ENCODE measurements at regions not wholly inside any gene's neighbourhood (a gene's known extent, or its start where the extent isn't known, plus 50 kb on each side); places are given as distances from the start of the nearest gene placed in this dataset.
"Not testable (repeated sequence)": the region's sequence is repeated elsewhere in the genome, so short reads cannot be mapped to it uniquely, and the experiment has no call there.

DNA sequence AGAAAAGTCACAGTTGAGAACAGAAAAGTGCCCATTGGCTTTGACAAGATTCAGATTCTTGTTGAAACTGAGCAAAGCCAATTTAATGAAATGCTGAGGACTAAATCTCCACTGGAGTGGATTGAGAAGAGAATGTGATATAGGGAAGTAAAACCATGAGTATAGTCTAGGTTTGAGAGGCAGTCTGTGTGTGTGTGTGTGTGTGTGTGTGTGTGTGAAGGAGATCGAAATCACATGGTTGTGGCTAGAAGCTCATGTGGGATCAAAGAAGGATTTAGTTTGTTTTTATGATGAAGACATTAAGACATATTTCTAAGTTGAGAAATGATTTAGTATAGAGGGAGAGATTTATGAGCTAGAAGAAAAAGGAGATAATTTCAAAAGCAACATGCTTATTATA, 275.7 kb upstream of the DAB2 start:
- DNase-seq (ENCODE audit: low read depth in 3 of 3): no peak

DNA sequence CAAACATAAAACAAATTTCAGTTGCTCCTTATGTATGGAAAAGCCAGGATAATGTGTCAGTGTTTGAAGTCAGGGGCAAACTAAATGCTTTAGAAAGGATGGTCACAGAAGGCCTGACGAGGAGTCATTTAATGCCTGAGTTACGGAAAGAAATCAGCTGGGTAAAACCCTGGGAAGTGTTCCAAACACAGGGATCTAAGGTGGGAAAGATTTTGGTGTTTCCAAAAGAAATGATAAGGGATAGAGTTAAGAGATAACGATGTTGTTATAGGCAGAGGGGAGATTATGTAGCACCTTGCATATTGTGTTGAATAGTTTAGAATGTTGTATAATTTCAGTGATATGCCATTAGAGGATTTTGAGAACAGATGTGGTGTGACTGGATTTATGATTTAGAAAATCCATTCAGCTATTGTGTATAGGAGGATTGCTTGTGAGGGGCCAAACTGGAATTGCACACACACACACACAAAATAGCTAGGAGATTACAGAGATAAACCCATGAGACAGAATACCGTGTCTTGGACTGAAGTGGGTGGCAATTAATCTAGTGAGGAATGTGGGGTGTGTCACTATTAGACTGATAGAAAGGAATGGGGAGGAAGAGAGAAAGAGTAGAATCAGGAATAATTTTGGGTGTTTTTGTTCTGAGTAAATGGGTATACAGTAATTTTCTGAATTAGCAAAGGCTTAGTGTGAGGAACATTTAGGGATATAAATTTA, 274.2 kb upstream of the DAB2 start:
- DNase-seq (ENCODE audit: low read depth in 3 of 3): no peak

DNA sequence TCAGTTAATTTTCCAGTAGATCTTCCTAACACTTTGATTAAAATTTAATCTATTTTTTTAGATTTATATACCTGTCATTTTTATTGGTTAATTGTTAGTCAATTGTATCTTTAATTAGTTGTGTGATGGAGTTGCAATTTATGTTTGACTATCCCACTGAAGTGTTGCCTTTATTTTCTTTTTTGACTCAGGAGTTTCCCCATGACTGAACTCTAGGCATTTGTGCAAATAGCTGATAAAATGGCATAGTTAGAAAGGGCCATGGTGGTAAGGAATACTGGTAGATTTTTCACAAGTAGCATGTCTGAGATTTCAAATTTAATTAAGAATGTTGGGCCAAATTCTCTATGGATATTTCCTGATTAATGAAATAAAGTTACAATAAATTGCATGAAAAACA, 273.1 kb upstream of the DAB2 start:
- no peak for DNase-seq (ENCODE audit: low read depth in 3 of 3)

GRCh38 chr5:39696672-39697398, 272.1 kb upstream of the DAB2 start:
- DNase-seq (ENCODE audit: low read depth in 3 of 3): no peak

DNA sequence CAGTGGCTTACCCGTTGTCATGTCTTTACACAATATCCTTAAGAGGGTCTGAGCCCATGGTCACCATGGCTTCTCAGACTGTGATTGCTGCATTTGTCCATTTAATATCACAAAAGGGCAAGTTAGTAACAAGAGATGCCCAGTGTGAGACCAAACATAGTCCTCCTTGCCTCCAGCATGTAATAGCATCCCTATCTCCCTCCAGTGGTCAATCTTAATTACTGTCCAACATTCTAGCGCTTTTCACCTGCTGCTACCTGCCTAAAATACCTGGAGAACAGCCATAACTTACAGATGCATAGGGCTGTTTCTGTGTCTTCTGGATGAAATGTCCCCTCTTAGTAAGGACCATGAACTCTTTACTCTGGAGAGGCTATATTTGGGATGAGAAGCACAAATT, 267.2 kb upstream of the DAB2 start:
- no peak for DNase-seq (ENCODE audit: low read depth in 3 of 3)

- no peak for DNase-seq (ENCODE audit: low read depth in 3 of 3)
These were observed 266.4 kb upstream of the DAB2 start for GRCh38 chr5:39691136-39691535.

- no peak for DNase-seq (ENCODE audit: low read depth in 3 of 3)
These were observed 265.1 kb upstream of the DAB2 start for GRCh38 chr5:39689919-39690318.

DNA sequence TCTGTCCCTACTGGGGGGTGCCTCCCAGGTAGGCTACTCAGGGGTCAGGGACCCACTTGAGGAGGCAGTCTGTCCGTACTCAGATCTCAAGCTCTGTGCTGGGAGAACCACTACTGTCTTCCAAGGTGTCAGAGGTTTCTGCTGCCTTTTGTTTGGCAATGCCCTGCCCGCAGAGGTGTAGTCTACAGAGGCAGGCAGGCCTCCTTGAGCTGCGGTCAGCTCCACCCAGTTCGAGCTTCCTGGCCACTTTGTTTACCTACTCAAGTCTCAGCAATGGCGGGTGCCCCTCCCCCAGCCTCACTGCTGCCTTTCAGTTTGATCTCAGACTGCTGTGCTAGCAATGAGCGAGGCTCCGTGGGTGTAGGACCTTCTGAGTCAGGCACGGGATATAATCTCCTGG, 263.1 kb upstream of the DAB2 start:
- DNase-seq (ENCODE audit: low read depth in 3 of 3): not testable (repeated sequence)

- no peak for DNase-seq (ENCODE audit: low read depth in 3 of 3)
These were observed 255.4 kb upstream of the DAB2 start for GRCh38 chr5:39680213-39680612.

- no peak for DNase-seq (ENCODE audit: low read depth in 3 of 3)
These were observed 253.8 kb upstream of the DAB2 start for GRCh38 chr5:39678534-39678933.

- no peak for DNase-seq (ENCODE audit: low read depth in 3 of 3)
These were observed 250.9 kb upstream of the DAB2 start for GRCh38 chr5:39675676-39676075.

DNA sequence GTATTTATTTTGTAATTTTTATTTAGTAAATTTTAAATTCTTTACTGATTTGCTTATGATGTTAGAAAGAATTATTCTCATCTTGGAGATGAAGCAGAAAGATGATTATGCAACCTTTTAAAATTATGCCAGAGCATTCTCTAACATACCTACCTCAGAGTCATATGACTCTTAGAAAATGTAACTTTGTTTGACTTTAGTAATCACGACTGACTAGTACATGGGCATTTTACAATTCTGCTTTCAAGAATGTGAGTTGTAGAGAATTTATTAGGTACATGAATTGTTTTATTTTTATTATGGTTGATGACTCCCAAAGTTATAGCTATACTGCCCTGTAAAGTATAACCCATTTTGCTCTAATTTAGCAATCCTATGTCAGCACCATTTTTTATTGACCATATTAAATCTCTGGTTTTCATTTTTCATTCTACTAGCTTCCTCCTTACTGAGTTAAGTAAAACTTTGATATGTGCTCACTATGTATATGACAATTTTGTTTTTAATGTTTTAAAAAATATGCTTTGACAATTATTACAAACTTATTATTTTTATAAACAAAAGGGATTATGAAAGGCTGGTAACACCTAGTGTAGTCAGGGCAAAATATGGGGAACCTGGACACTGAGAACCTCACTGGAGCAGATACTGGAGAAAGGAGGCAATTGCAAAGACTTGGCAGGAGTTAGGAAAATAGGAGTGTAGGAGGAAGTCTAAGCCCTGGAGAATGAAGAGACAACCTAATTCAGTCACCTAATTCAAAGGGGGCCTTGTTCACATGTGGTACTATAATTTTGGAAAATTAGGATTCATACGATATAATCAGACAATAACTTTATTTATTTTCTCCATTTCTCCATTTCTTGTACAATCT, 249.7 kb upstream of the DAB2 start:
- no peak for DNase-seq (ENCODE audit: low read depth in 3 of 3)

DNA sequence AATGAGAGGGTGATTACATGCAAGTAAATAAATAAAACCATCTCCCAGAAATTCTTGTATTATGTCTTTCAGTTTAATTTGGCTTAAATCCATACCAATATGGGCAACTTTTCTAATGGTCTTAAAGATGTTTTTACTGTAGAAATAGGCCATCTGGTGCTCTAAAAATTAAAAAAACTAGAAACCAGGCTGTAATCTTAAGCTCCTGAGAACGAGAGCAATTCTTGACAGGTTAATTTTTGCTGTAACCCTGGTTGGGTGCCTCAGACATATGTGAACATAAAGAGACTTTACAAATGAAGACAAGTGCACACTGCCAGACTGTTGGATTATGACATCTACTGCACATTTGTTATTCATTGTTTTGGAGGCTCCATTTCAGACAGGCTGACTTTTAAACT, 246.8 kb upstream of the DAB2 start:
- DNase-seq (ENCODE audit: low read depth in 3 of 3): no peak

- DNase-seq (ENCODE audit: low read depth in 3 of 3): no peak
These were observed 246.2 kb upstream of the DAB2 start for GRCh38 chr5:39670955-39671354.

- DNase-seq (ENCODE audit: low read depth in 3 of 3): no peak
These were observed 245.6 kb upstream of the DAB2 start for GRCh38 chr5:39670391-39670790.

DNA sequence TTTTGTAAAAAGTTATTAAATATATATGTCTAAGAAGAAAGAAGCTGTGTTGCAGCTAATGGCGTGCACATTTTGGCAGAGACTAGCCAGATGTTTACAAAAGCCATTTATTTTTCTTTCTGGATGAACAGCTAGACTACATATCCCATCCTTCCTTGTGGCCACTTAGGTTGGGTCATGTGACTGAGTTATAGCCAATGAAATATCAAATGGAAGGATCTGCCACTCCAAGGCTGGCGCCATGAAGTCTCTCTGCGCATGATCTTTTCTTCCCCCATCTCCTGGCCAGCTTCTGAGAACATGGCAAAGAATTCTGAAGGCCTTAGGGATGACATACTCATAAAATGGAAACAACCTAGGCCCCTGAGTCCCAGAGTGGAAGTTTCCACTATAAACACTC, 244.2 kb upstream of the DAB2 start:
- DNase-seq (ENCODE audit: low read depth in 3 of 3): no peak

DNA sequence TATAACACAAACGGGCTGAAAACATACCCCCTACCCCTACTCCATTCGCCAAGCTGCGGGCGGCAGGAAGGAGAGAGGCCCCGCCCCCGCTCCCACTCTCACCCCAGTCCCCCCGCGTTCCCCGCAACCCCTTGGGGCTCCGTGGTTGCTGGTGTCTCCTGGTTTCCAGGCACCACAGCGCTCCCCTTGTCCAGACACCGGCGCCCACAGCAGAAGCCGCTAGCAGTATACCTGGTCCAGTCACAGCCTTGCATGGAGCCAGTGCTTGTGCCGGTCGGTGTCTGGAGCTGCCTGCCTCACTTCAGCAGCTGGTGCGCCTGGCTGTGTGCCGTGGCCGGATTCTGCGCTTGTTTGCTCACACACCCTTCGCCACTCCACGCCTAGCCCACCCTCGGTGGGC, 240.5 kb upstream of the DAB2 start:
- no peak for DNase-seq (ENCODE audit: low read depth in 3 of 3)

- DNase-seq (ENCODE audit: low read depth in 3 of 3): no peak
These were observed 238.2 kb upstream of the DAB2 start for GRCh38 chr5:39662945-39663344.

DNA sequence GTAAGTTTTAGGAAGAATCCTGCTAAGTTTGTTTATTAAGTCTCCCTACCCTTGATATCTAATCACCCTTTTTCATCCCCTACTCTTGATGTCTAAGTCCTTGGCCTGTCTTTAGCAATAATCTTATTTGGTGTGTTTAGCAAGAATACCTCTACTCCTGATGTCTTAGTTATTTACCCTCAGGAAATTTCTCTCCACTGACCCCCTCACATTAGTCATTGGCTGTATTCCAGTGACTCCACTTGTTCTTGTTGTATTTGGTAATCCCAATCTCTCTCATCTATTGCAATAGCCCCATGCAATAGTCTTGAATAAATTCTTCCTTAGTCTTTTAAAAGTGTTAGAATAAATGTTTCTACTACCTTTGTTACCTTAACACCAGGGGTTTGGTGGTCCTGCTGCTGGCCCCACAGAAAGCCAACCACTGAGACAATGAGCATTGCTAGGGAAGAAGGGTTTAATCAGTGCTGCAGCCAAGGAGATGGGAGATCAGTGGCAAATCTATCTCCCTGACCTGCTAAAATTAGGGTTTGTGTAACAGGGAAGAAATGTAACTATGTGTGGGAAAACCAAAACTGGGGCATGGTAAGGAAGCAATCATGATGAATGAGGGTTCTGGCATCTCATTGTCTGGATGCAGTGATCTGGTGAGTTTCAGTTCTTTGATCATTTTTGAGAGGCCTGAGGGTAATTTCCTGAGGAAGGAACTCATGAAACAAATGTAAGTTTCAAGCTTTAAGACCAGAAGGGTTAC, 236.4 kb upstream of the DAB2 start:
- no peak for DNase-seq (ENCODE audit: low read depth in 3 of 3)

- DNase-seq (ENCODE audit: low read depth in 3 of 3): no peak
These were observed 235.2 kb upstream of the DAB2 start for GRCh38 chr5:39660020-39660419.

DNA sequence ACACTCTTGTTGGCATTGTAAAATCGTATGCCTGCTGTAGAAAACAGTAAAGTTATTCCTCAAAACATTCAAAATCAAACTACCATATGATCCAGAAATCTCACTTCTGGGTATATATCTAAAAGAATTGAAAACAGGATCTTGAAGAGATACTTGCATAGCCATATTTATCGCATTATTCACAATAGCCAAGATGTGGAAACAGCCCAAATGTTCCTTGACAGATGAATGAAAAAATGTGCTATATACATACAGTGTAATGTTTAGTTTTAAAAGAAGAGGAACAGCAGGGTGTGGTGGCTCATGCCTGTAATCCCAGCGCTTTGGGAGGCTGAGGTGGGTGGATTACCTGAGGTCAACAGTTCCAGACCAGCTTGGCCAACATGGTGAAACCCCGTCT, 234.1 kb upstream of the DAB2 start:
- DNase-seq (ENCODE audit: low read depth in 3 of 3): no peak

GRCh38 chr5:39657943-39658342, 233.2 kb upstream of the DAB2 start:
- DNase-seq (ENCODE audit: low read depth in 3 of 3): no peak
